Fibroblast of skin of left biceps (primary cell): ENCODE measurements at regions not wholly inside any gene's neighbourhood (a gene's known extent, or its start where the extent isn't known, plus 50 kb on each side); places are given as distances from the start of the nearest gene placed in this dataset.
"Not testable (repeated sequence)": the region's sequence is repeated elsewhere in the genome, so short reads cannot be mapped to it uniquely, and the experiment has no call there.

ENCODE experiments used
- DNase-seq, 2 experiments: peaks; one replicate each; pipeline ENCODE4 v3.0.0-alpha.2; 2013; ENCODE audit warnings: low read depth in 2 of 2

DNA sequence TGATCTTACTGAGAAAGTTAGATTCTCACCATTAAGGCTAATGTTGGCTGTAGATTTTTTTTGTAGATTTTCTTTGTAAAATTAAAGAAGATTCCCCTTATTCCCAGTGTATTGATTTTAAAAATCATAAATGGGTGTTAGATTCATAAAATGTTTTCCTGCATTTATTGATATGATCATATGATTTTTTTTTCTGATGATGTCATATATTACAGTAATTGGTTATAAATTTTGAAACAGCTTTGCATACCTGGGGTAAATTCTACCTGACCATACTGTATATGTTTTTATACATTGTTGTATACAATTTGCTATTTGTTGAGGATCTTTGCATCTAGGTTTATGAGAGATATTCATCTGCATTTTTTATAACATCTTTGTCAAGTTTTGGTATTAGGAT, 880.3 kb upstream of the GRIA3 start:
- DNase-seq, result no peak

GRCh38 chrX:122344816-122345215, 839.3 kb upstream of the GRIA3 start:
- no peak for DNase-seq

GRCh38 chrX:122363112-122363795, 820.8 kb upstream of the GRIA3 start:
- DNase-seq, result no peak

- DNase-seq, result not testable (repeated sequence)
Measured at GRCh38 chrX:122375533-122375932, 808.5 kb upstream of the GRIA3 start.

DNA sequence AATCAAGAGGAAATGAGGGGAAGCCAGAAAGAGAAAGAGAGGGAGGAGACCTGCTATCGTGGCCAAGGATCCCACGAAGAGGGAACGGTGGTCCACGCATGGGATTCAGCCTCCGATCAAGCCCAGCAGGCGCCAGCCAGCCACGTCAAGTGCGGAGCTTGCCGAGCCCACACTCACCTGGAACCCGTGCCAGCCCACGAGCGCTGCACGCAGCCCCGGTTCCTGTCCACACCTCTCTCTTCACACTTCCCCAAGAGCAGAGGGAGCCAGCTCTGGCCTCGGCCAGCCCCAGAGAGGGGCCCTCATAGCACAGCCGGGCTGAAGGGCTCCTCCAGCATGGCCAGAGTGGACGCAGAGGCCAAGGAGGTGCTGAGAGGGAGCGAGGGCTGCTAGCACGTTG, 795.1 kb upstream of the GRIA3 start:
- no peak for DNase-seq

DNA sequence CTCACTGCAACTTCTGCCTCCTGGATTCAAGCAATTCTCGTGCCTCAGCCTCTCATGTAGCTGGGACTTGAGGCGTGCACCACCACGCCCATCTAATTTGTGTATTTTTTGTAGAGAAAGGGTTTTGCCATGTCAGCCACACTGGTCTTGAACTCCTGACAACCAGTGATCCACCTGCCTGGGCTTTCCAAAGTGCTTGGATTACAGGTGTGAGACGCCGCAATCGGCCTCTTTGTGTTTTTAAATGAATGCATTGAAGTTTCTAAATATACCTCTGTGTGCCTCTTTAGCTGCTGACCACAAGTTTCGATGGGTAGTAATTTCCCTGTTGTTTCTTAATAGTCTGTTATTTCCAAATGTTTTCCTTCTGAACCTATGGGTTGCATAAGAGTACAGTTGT, 765.3 kb upstream of the GRIA3 start:
- DNase-seq, result no peak

DNA sequence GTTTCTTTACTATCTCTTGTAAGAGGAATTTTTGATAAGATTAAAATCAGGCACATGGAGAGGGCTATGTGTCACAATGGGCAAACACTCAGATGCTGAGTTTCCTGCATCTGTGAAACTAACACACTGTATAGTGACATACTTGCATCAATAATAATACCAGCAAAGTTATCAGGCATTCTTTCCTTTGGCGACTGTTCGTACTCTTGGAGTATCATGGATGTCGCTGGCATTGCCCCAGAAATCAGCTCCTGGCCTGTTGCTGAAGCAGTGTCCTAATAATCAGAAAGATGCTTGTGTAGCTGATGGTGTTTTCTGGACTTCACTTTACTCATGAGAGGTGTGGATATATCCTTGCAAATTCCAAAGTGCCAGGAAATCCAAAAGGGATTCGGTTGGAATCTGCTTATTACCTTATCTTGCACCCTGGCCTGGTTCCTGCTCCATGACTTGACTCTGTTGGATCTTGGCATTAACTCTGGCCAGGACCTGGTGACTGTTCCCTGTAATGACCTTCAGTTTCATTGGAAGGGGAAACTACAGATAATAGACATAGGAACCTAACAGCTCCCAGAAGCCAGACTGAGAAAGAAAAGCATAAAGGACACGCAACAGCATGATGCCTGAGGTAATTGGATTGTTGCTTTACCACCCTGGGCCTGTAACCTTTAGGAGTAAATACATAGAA, 762.5 kb upstream of the GRIA3 start:
- DNase-seq, result no peak

GRCh38 chrX:122422547-122422946, 761.5 kb upstream of the GRIA3 start:
- DNase-seq, result no peak

GRCh38 chrX:122434942-122435341, 749.1 kb upstream of the GRIA3 start:
- no peak for DNase-seq

DNA sequence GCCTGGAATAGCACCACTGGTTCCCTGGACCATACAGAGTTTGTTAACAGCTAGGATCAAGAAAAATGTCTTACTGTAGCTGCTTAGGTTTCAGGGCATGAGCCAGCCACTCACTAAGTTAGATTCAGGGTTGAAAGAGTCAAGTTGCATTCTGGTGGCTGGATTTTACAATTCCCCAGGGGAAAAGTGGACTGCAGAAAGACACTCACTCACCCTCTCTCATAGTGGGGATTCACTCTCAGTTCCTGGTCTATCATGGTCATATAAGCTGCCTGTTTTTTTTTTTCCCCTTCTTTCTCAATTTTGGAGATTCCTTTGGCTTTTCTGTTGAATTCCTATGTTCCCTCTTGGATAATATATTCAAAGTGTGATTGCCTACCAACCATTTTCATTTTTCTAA, 744.2 kb upstream of the GRIA3 start:
- DNase-seq, result peak; percentile 15

GRCh38 chrX:122440832-122441231, 743.2 kb upstream of the GRIA3 start:
- no peak for DNase-seq

GRCh38 chrX:122441451-122441850, 742.6 kb upstream of the GRIA3 start:
- no peak for DNase-seq

GRCh38 chrX:122445466-122445865, 738.6 kb upstream of the GRIA3 start:
- DNase-seq, result no peak

- DNase-seq, result no peak
Measured at GRCh38 chrX:122464341-122464740, 719.7 kb upstream of the GRIA3 start.

- DNase-seq, result no peak
Measured at GRCh38 chrX:122475306-122475705, 708.8 kb upstream of the GRIA3 start.

DNA sequence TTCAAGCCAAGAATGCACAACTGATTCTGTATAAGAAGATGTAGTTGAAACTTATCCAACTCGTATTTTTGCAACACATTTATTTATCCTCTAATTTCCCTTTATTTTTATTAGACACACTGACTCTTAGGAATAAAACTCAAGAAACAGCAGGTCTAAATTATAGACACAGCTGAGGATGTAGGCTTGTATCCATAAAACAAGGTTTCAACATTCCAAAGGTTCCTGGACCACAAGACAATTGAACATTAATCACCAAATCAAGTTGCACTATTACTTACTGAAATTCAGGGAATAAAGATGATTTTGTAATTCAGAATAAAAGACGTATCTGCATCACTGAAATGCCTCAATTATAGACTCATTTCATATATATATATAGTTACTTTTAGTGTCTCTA, 683.5 kb upstream of the GRIA3 start:
- DNase-seq, result peak in 1 of 2 experiments; percentile 18

GRCh38 chrX:122501652-122502051, 682.4 kb upstream of the GRIA3 start:
- no peak for DNase-seq

- DNase-seq, result no peak
Measured at GRCh38 chrX:122504026-122504425, 680.1 kb upstream of the GRIA3 start.

GRCh38 chrX:122512561-122513072, 671.5 kb upstream of the GRIA3 start:
- no peak for DNase-seq

DNA sequence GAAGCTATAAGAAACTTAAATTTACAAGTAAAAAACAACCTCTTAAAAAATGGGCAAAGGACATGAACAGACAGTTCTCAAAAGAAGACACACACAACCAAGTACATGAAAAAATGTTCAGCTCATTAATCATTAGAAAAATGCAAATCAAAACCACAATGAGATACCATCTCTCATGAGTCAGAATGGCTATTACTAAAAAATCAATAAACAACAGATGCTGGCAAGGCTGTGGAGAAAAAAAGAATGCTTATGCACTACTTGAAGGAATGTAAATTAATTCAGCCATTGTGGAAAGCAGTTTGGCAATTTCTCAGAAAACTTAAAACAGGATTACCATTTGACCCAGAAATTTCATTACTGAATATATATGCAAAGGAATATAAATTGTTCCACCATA, 666.3 kb upstream of the GRIA3 start:
- peak; percentile 47 to 54 for DNase-seq

GRCh38 chrX:122545778-122546177, 638.3 kb upstream of the GRIA3 start:
- no peak for DNase-seq

DNA sequence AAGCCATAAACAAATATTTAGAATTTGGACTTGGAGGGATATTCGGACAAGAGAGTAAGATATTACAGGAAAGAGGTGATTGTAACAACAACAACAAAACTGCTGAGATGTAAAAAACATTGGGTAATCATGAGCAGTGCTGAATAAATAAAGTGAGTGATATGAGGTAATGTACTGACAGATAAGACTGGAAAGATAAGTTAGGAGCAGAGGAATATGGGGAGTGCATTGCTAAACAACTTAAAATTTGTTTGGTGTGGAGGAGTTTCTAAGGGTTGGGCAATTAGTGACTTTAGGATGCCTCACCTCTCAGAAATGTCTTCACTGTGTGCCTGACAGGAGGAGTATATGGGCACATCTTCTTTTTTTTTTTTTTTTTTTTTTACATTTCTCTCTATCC, 637.8 kb upstream of the GRIA3 start:
- DNase-seq, result no peak

DNA sequence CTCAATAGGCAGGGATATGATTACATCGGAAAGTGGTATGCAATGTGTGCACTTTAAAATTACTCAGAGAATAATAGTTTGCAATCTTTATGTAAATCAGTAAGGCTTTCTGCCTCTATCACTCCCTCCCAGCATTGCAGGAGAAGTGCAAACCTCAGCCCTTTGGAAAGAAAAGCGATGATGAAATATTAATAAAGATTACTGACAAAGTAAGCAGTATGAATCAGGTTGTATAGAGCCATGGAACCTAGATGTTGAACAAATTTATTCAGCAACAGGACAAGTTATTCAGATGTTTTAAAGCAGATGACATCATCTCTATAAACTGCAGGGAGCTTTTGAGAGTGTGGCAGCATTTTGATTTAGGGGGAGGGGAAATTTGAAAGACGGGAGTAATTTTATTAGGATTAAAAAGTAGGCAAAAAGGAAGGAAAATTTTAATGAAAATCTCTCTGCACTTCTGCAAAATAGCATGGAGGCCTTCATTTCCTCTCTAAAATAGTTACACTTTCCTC, 631.7 kb upstream of the GRIA3 start:
- DNase-seq, result peak in 1 of 2 experiments; percentile 33
